LoVo (cell line): ENCODE measurements at regions not wholly inside any gene's neighbourhood (a gene's known extent, or its start where the extent isn't known, plus 50 kb on each side); places are given as distances from the start of the nearest gene placed in this dataset.
"Not testable (repeated sequence)": the region's sequence is repeated elsewhere in the genome, so short reads cannot be mapped to it uniquely, and the experiment has no call there.

Experiments used
- DNase-seq: peaks from one replicate; pipeline ENCODE4 v3.0.0-alpha.2; 2016; ENCODE audit warnings: low spot score

- no peak for DNase-seq
These were observed 91.9 kb upstream of the MED13 start for GRCh38 chr17:62156949-62157348.

GRCh38 chr17:62154909-62155308 is 89.8 kb upstream of the MED13 start:
- DNase-seq, result no peak

GRCh38 chr17:62150471-62150870 is 85.4 kb upstream of the MED13 start:
- no peak for DNase-seq

- DNase-seq, result no peak
These were observed 84.9 kb upstream of the MED13 start for GRCh38 chr17:62149961-62150360.

GRCh38 chr17:62147284-62147683 is 82.2 kb upstream of the MED13 start:
- DNase-seq, result no peak

GRCh38 chr17:62140836-62141235 is 75.8 kb upstream of the MED13 start:
- DNase-seq, result no peak

GRCh38 chr17:62140376-62140775 is 75.3 kb upstream of the MED13 start:
- no peak for DNase-seq

GRCh38 chr17:62139690-62140354 is 74.7 kb upstream of the MED13 start:
- DNase-seq, result not testable (repeated sequence)

- no peak for DNase-seq
These were observed 74.1 kb upstream of the MED13 start for GRCh38 chr17:62139141-62139540.

- DNase-seq, result not testable (repeated sequence)
These were observed 73.6 kb upstream of the MED13 start for GRCh38 chr17:62138676-62139121.

- DNase-seq, result not testable (repeated sequence)
These were observed 72.9 kb upstream of the MED13 start for GRCh38 chr17:62137734-62138624.

- not testable (repeated sequence) for DNase-seq
These were observed 72.1 kb upstream of the MED13 start for GRCh38 chr17:62137013-62137733.

GRCh38 chr17:62135742-62136141 is 70.7 kb upstream of the MED13 start:
- no peak for DNase-seq

GRCh38 chr17:62135096-62135495 is 70.0 kb upstream of the MED13 start:
- DNase-seq, result not testable (repeated sequence)

- DNase-seq, result no peak
These were observed 69.3 kb upstream of the MED13 start for GRCh38 chr17:62134397-62134796.

GRCh38 chr17:62131271-62131670 is 66.2 kb upstream of the MED13 start:
- DNase-seq, result not testable (repeated sequence)

- DNase-seq, result no peak
These were observed 65.7 kb upstream of the MED13 start for GRCh38 chr17:62130739-62131138.

GRCh38 chr17:62126292-62126691 is 61.2 kb upstream of the MED13 start:
- DNase-seq, result no peak

- no peak for DNase-seq
These were observed 60.2 kb upstream of the MED13 start for GRCh38 chr17:62125307-62125706.

GRCh38 chr17:62121025-62121730 is 56.1 kb upstream of the MED13 start:
- no peak for DNase-seq

GRCh38 chr17:62119373-62119772 is 54.3 kb upstream of the MED13 start:
- no peak for DNase-seq
